ENCODE measurements at regions not wholly inside any gene's neighbourhood (a gene's known extent, or its start where the extent isn't known, plus 50 kb on each side); places are given as distances from the start of the nearest gene placed in this dataset.

GRCh38 chr4:14615671-14616070, 386.6 kb upstream of the CPEB2 start:
- DNase-seq (ENCODE audit: low read depth in 3 of 3): no peak

- no peak for DNase-seq (ENCODE audit: low read depth in 3 of 3)
Measured at GRCh38 chr4:14620567-14621141, 381.6 kb upstream of the CPEB2 start.

GRCh38 chr4:14621731-14622463, 380.4 kb upstream of the CPEB2 start:
- no peak for DNase-seq (ENCODE audit: low read depth in 3 of 3)

- no peak for DNase-seq (ENCODE audit: low read depth in 3 of 3)
Measured at GRCh38 chr4:14627038-14627437, 375.2 kb upstream of the CPEB2 start.

GRCh38 chr4:14631806-14632440, 370.4 kb upstream of the CPEB2 start:
- no peak for DNase-seq (ENCODE audit: low read depth in 3 of 3)

GRCh38 chr4:14636563-14636962, 365.7 kb upstream of the CPEB2 start:
- no peak for DNase-seq (ENCODE audit: low read depth in 3 of 3)

GRCh38 chr4:14640476-14640875, 361.8 kb upstream of the CPEB2 start:
- DNase-seq (ENCODE audit: low read depth in 3 of 3): no peak

GRCh38 chr4:14641871-14642270, 360.4 kb upstream of the CPEB2 start:
- no peak for DNase-seq (ENCODE audit: low read depth in 3 of 3)

- DNase-seq (ENCODE audit: low read depth in 3 of 3): no peak
Measured at GRCh38 chr4:14644580-14645282, 357.6 kb upstream of the CPEB2 start.

GRCh38 chr4:14646831-14647230, 355.4 kb upstream of the CPEB2 start:
- DNase-seq (ENCODE audit: low read depth in 3 of 3): no peak

GRCh38 chr4:14650127-14650526, 352.2 kb upstream of the CPEB2 start:
- DNase-seq (ENCODE audit: low read depth in 3 of 3): no peak

- DNase-seq (ENCODE audit: low read depth in 3 of 3): no peak
Measured at GRCh38 chr4:14652522-14652921, 349.8 kb upstream of the CPEB2 start.

- DNase-seq (ENCODE audit: low read depth in 3 of 3): no peak
Measured at GRCh38 chr4:14653338-14653737, 348.9 kb upstream of the CPEB2 start.

GRCh38 chr4:14659286-14659685, 343.0 kb upstream of the CPEB2 start:
- DNase-seq (ENCODE audit: low read depth in 3 of 3): no peak

- no peak for DNase-seq (ENCODE audit: low read depth in 3 of 3)
Measured at GRCh38 chr4:14667624-14668151, 334.6 kb upstream of the CPEB2 start.

GRCh38 chr4:14668296-14668695, 334.0 kb upstream of the CPEB2 start:
- no peak for DNase-seq (ENCODE audit: low read depth in 3 of 3)

GRCh38 chr4:14669371-14669770, 332.9 kb upstream of the CPEB2 start:
- no peak for DNase-seq (ENCODE audit: low read depth in 3 of 3)

GRCh38 chr4:14671146-14671545, 331.1 kb upstream of the CPEB2 start:
- no peak for DNase-seq (ENCODE audit: low read depth in 3 of 3)

- no peak for DNase-seq (ENCODE audit: low read depth in 3 of 3)
Measured at GRCh38 chr4:14675279-14675985, 326.8 kb upstream of the CPEB2 start.

- no peak for DNase-seq (ENCODE audit: low read depth in 3 of 3)
Measured at GRCh38 chr4:14679906-14680305, 322.4 kb upstream of the CPEB2 start.

GRCh38 chr4:14681330-14681729, 321.0 kb upstream of the CPEB2 start:
- no peak for DNase-seq (ENCODE audit: low read depth in 3 of 3)

- DNase-seq (ENCODE audit: low read depth in 3 of 3): no peak
Measured at GRCh38 chr4:14693728-14694127, 308.6 kb upstream of the CPEB2 start.
